Upper lobe of left lung (tissue), 4 donors: ENCODE measurements at regions not wholly inside any gene's neighbourhood (a gene's known extent, or its start where the extent isn't known, plus 50 kb on each side); places are given as distances from the start of the nearest gene placed in this dataset.

Experiments used
- EP300 ChIP-seq, 4 donors: sonication (generic); formaldehyde crosslinking; IDR thresholded peaks; one replicate each; pipeline ENCODE4 v1.5.1; 2017; ENCODE audit warnings: antibody characterized with exemption in 4 of 4, control low read depth in 2 of 4
- POLR2A ChIP-seq, 4 donors: fragments of 450-650 bp; IDR thresholded peaks; one replicate each; pipeline ENCODE4 v1.5.1; 2016 to 2017; ENCODE audit warnings: antibody characterized with exemption in 4 of 4, mild to moderate bottlenecking in 2 of 4
- POLR2AphosphoS5 ChIP-seq, 2 donors: sonication (generic); formaldehyde crosslinking; IDR thresholded peaks; one replicate each; pipeline ENCODE4 v1.5.1; 2017; ENCODE audit warnings: antibody characterized with exemption in 2 of 2
- TF ChIP-seq, protein P1 (sequence below), 6 experiments: fragments of 450-650 bp in 4 of 6; fragments of 200-600 bp in 2 of 6; sonication (generic) in 2 of 6; IDR thresholded peaks; one replicate each; pipeline ENCODE4 v1.5.1; 2016 to 2019; ENCODE audit warnings: antibody characterized with exemption in 6 of 6

DNA sequence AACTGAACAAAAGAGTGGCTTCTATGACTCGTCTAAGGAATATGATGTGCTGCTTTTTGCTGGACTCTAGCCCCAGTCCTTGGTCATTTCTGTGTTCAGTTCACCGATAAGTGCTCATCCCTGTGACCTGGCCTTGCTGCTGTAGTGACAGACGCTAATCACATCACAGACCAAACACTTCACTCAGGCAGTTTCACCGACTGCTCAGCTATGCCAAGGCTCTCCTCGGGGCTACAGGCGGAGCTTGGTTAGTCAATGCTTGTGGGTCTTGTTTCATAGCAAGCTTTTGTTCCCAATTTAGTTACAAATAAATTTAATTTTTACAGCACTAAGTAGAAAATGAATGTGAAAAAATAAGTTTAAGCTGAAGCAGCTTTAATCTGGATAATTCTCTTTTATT lies 190.8 kb upstream of the PRKCQ start:
- TF ChIP-seq, protein P1, sequence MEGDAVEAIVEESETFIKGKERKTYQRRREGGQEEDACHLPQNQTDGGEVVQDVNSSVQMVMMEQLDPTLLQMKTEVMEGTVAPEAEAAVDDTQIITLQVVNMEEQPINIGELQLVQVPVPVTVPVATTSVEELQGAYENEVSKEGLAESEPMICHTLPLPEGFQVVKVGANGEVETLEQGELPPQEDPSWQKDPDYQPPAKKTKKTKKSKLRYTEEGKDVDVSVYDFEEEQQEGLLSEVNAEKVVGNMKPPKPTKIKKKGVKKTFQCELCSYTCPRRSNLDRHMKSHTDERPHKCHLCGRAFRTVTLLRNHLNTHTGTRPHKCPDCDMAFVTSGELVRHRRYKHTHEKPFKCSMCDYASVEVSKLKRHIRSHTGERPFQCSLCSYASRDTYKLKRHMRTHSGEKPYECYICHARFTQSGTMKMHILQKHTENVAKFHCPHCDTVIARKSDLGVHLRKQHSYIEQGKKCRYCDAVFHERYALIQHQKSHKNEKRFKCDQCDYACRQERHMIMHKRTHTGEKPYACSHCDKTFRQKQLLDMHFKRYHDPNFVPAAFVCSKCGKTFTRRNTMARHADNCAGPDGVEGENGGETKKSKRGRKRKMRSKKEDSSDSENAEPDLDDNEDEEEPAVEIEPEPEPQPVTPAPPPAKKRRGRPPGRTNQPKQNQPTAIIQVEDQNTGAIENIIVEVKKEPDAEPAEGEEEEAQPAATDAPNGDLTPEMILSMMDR (IDR thresholded peaks at IDR 0.05): no peak
- TF ChIP-seq POLR2A (IDR thresholded peaks at IDR 0.05) (no peak), EP300 (IDR thresholded peaks at IDR 0.05) (no peak), POLR2AphosphoS5 (IDR thresholded peaks at IDR 0.05) (no peak)
